ENCODE measurements at regions not wholly inside any gene's neighbourhood (a gene's known extent, or its start where the extent isn't known, plus 50 kb on each side); places are given as distances from the start of the nearest gene placed in this dataset.

DNA sequence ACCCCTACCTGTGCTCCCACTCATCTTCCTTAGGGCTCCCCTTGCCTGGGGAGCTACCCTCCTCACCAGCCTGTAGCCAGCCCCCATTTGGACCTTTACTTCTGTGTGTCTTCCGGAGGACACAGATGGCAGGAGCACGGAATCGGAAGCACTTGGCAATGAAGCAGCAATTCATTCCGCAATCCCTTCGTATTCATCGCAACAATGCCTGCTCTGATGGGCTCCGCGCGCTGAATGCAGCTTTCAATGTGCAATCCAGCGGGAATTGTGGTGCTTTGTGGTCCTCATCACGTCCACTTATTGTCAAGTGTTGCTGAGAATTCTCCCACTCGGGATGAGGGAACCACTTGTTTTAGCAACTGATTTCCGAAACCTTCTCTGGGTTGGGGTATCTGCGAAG is 336.0 kb downstream of the DHX35 start:
- H3K4me3 ChIP-seq = no peak overlapping the region
- H3K9me3 ChIP-seq (ENCODE audit: low read depth) = no peaks in the 10 kb centered on the region
- no peak overlapping the region for H3K27ac ChIP-seq
- no peaks in the 10 kb centered on the region for H3K36me3 ChIP-seq (ENCODE audit: low read depth)
- H3K4me2 ChIP-seq (ENCODE audit: unreplicated experiment) = no peak overlapping the region
- no peaks in the 10 kb centered on the region for H3K79me2 ChIP-seq (ENCODE audit: insufficient read depth)
- no peaks in the 10 kb centered on the region for H3K4me1 ChIP-seq (ENCODE audit: insufficient read depth)
- H2AFZ ChIP-seq = no peak overlapping the region
- WGBS, 2 experiments (ENCODE audit: low coverage in 1 of 2, low lambda C conversion rate in 2 of 2, missing lambda C conversion rate in 2 of 2) = 68 to 69% methylated on average over 14 of the region's 14 CpGs
- DNase-seq = no peak
- H3K27me3 ChIP-seq (replicated peaks; ENCODE audit: insufficient read depth) = no peaks in the 10 kb centered on the region
- no peaks in the 10 kb centered on the region for H3F3A ChIP-seq (ENCODE audit: insufficient read depth)
- TF ChIP-seq EZH2 (IDR thresholded peaks at IDR 0.05; ENCODE audit: insufficient read depth, poor library complexity, severe bottlenecking) = no peak
- no peak for TF ChIP-seq EZH2phosphoT487 (IDR thresholded peaks at IDR 0.05; ENCODE audit: insufficient read depth, low read depth)
- no peaks in the 10 kb centered on the region for H3K9me2 ChIP-seq (ENCODE audit: insufficient read depth)
- no peaks in the 10 kb centered on the region for H4K20me1 ChIP-seq (ENCODE audit: insufficient read depth)
- H3K9ac ChIP-seq = no peak overlapping the region
- in situ Hi-C loops (cut with MboI) = no loop called here

DNA sequence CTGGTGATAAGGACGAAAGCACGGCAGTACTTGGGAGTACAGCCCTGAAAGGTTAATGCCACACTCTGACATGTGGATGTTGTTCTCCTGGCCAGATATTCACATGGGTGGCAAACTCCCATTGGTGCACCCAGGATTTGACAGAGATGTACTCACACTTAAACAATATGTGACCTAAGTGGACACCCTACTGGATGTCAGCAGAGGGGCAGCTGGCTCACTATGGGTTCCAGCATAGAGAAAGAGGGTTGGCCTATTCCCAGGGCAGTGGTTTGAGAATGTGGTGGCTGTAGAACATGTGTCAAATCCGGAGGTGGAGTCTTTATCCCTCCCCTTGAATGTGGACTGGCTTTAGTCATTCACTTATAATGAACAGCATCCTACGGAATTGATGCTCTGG is 333.2 kb downstream of the DHX35 start:
- no peaks in the 10 kb centered on the region for H3K9me2 ChIP-seq (ENCODE audit: insufficient read depth)
- no peaks in the 10 kb centered on the region for H3K36me3 ChIP-seq (ENCODE audit: low read depth)
- H3K27me3 ChIP-seq (replicated peaks; ENCODE audit: insufficient read depth) = no peaks in the 10 kb centered on the region
- H2AFZ ChIP-seq = no peak overlapping the region
- H3K79me2 ChIP-seq (ENCODE audit: insufficient read depth) = no peaks in the 10 kb centered on the region
- H3F3A ChIP-seq (ENCODE audit: insufficient read depth) = peaks cover 3% of the 10 kb centered on the region; the same call in 1 of the 2 replicates
- no peak for DNase-seq
- no peak overlapping the region for H3K9ac ChIP-seq
- H3K27ac ChIP-seq = no peak overlapping the region
- H3K4me3 ChIP-seq = no peak overlapping the region
- H3K4me1 ChIP-seq (ENCODE audit: insufficient read depth) = no peaks in the 10 kb centered on the region; the same call in 1 of the 2 replicates
- 30 to 34% methylated on average over 4 of the region's 4 CpGs for WGBS, 2 experiments (ENCODE audit: low coverage in 1 of 2, low lambda C conversion rate in 2 of 2, missing lambda C conversion rate in 2 of 2)
- in situ Hi-C loops (cut with MboI) = no loop called here
- H3K9me3 ChIP-seq (ENCODE audit: low read depth) = no peaks in the 10 kb centered on the region
- H4K20me1 ChIP-seq (ENCODE audit: insufficient read depth) = no peaks in the 10 kb centered on the region
- TF ChIP-seq EZH2 (IDR thresholded peaks at IDR 0.05; ENCODE audit: insufficient read depth, poor library complexity, severe bottlenecking) (no peak), EZH2phosphoT487 (IDR thresholded peaks at IDR 0.05; ENCODE audit: insufficient read depth, low read depth) (no peak)
- H3K4me2 ChIP-seq (ENCODE audit: unreplicated experiment) = no peak overlapping the region

DNA sequence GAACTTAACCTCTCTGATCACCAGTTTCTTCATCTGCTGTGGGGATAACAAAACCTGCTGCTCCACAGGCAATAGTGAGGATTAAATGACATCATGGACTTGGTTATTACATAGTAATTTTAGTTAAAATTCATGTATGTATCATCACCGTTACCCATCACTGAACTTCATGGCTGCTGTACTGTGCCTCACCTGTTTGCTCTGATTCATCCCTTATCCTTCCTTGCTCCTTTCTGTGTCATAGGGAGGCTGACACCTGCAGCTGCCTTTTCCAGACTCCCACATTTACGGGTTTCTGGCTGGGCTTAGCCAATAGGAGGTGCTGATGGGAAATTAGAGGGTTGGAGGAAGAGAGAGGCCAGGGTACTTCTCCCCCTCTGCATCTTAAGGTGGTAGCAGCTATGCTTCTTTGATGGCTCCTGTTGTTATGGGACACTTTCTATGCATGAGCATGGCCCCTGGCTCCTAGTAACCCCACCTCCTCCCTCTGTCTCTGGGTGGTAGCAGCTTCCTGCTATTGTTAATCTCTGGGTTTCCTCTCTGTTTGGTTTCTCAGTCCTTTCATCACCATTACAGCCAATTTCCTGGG is 332.1 kb downstream of the DHX35 start:
- H3K9me3 ChIP-seq (ENCODE audit: low read depth) = no peaks in the 10 kb centered on the region
- in situ Hi-C loops (cut with MboI) = no loop called here
- TF ChIP-seq EZH2 (IDR thresholded peaks at IDR 0.05; ENCODE audit: insufficient read depth, poor library complexity, severe bottlenecking) (no peak), EZH2phosphoT487 (IDR thresholded peaks at IDR 0.05; ENCODE audit: insufficient read depth, low read depth) (no peak)
- WGBS, 2 experiments (ENCODE audit: low coverage in 1 of 2, low lambda C conversion rate in 2 of 2, missing lambda C conversion rate in 2 of 2) = 57 to 65% methylated on average over 2 of the region's 2 CpGs
- no peak overlapping the region for H3K9ac ChIP-seq
- no peaks in the 10 kb centered on the region for H3K79me2 ChIP-seq (ENCODE audit: insufficient read depth)
- H3K4me2 ChIP-seq (ENCODE audit: unreplicated experiment) = no peak overlapping the region
- no peak overlapping the region for H3K4me3 ChIP-seq
- H3K9me2 ChIP-seq (ENCODE audit: insufficient read depth) = no peaks in the 10 kb centered on the region
- no peaks in the 10 kb centered on the region for H3K36me3 ChIP-seq (ENCODE audit: low read depth)
- no peak overlapping the region for H2AFZ ChIP-seq
- peaks cover 3% of the 10 kb centered on the region; the same call in 1 of the 2 replicates for H3F3A ChIP-seq (ENCODE audit: insufficient read depth)
- no peak overlapping the region for H3K27ac ChIP-seq
- H4K20me1 ChIP-seq (ENCODE audit: insufficient read depth) = no peaks in the 10 kb centered on the region
- DNase-seq = no peak
- no peaks in the 10 kb centered on the region for H3K27me3 ChIP-seq (replicated peaks; ENCODE audit: insufficient read depth)
- no peaks in the 10 kb centered on the region; the same call in 1 of the 2 replicates for H3K4me1 ChIP-seq (ENCODE audit: insufficient read depth)

DNA sequence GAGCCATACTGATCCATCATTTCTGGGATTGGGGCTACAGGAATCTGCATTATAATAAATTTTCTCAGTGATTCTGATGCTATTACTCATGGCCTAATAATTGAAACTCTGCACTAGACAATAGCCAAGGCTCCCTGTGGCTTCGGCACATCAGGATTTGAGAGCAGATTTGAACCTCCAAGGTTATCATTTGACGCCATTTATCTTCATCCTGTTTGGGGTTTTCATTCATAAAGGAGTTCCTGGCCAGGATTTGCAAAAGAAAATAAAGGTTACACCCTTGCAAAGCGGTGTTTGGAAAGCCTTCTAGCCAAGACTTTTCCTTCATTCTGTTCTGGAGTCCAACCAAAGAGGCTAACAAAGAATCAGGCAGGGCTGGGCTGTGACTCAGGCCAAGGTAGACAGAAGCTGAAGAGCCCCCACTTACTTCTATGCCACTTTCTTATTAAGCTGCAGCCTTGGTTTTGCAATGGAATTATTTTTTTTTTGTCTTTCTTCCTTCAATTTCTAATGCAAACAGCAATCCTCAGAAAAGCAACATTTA is 330.1 kb downstream of the DHX35 start:
- Histone ChIP-seq H2AFZ (no peak overlapping the region), H3K9ac (no peak overlapping the region), H3K27me3 (replicated peaks; ENCODE audit: insufficient read depth) (no peaks in the 10 kb centered on the region), H3K36me3 (ENCODE audit: low read depth) (no peaks in the 10 kb centered on the region), H3F3A (ENCODE audit: insufficient read depth) (peaks cover 3% of the 10 kb centered on the region; the same call in 1 of the 2 replicates), H3K4me1 (ENCODE audit: insufficient read depth) (no peaks in the 10 kb centered on the region; the same call in 1 of the 2 replicates), H3K9me3 (ENCODE audit: low read depth) (no peaks in the 10 kb centered on the region), H3K27ac (no peak overlapping the region), H3K79me2 (ENCODE audit: insufficient read depth) (no peaks in the 10 kb centered on the region), H4K20me1 (ENCODE audit: insufficient read depth) (no peaks in the 10 kb centered on the region), H3K4me3 (no peak overlapping the region), H3K4me2 (ENCODE audit: unreplicated experiment) (no peak overlapping the region), H3K9me2 (ENCODE audit: insufficient read depth) (no peaks in the 10 kb centered on the region)
- no peak for DNase-seq
- 42 to 77% methylated on average over 2 to 3 of the region's 3 CpGs for WGBS, 2 experiments (ENCODE audit: low coverage in 1 of 2, low lambda C conversion rate in 2 of 2, missing lambda C conversion rate in 2 of 2)
- in situ Hi-C loops (cut with MboI) = no loop called here
- TF ChIP-seq EZH2 (IDR thresholded peaks at IDR 0.05; ENCODE audit: insufficient read depth, poor library complexity, severe bottlenecking) (no peak), EZH2phosphoT487 (IDR thresholded peaks at IDR 0.05; ENCODE audit: insufficient read depth, low read depth) (no peak)
